ENCODE measurements at regions not wholly inside any gene's neighbourhood (a gene's known extent, or its start where the extent isn't known, plus 50 kb on each side); places are given as distances from the start of the nearest gene placed in this dataset.

GRCh38 chr6:119594907-119595306, 245.3 kb upstream of the MAN1A1 start:
- no peak for DNase-seq (ENCODE audit: low read depth)

- DNase-seq (ENCODE audit: low read depth): no peak
These were observed 241.7 kb upstream of the MAN1A1 start for GRCh38 chr6:119591235-119591634.

- no peak for DNase-seq (ENCODE audit: low read depth)
These were observed 240.5 kb upstream of the MAN1A1 start for GRCh38 chr6:119590066-119590465.

DNA sequence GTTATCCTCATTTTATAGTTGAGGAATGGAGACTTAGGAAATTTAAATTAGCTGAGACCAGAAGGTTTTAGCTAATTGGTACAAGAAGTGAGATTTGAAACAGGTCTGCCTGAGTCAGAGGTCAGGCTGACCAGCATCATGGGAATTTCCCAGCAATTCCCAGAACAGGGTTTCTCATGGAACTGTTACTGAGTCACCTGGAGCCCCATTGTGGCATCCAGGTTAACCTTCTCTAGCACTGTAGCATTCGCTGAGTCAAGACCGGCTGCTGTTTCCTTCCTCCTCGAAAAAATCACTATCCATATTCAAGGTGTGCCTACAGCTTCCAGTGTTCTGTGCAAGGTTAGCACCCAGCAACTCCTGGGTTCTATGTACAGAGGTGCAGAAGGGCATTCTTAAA, 238.0 kb upstream of the MAN1A1 start:
- DNase-seq (ENCODE audit: low read depth): no peak

- DNase-seq (ENCODE audit: low read depth): no peak
These were observed 236.8 kb upstream of the MAN1A1 start for GRCh38 chr6:119586250-119586882.

- no peak for DNase-seq (ENCODE audit: low read depth)
These were observed 234.5 kb upstream of the MAN1A1 start for GRCh38 chr6:119584088-119584487.

GRCh38 chr6:119581220-119581619, 231.7 kb upstream of the MAN1A1 start:
- DNase-seq (ENCODE audit: low read depth): no peak

- no peak for DNase-seq (ENCODE audit: low read depth)
These were observed 226.2 kb upstream of the MAN1A1 start for GRCh38 chr6:119575721-119576120.

- DNase-seq (ENCODE audit: low read depth): no peak
These were observed 219.0 kb upstream of the MAN1A1 start for GRCh38 chr6:119568580-119568979.

DNA sequence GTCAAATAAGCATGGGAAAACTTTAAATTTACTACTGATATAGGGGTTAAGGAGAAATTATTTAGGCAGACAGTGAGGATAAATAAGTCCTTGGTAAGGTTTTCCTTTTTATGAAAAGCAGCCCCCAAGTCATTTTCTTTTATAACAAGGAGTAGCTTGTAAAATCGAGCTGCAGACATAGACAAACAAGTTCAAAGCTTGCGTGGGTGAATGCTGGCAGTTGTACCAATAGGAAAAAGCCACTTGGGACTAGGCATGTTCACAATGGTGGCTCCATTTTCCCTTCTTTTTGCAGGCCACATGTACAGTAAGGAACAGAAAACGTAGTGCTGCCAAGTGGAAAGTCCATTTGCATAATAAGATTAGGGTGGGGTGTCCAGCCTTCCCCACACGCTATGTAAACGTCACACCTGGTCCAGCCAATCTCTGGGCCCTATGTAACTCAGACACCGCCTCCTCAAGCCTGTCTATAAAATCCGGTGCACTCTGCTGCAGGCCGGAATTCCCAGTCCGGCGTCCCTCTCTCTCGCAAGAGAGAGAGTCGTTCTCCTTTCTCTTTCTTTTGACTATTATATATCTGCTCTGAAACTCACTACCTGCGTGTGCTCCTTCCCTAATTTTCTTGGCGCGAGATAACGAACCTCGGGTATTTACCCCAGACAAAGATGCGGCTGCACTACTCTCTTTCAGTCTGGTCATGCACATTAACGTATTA, 217.1 kb upstream of the MAN1A1 start:
- no peak for DNase-seq (ENCODE audit: low read depth)

GRCh38 chr6:119565893-119566292, 216.3 kb upstream of the MAN1A1 start:
- DNase-seq (ENCODE audit: low read depth): no peak

GRCh38 chr6:119562168-119562567, 212.6 kb upstream of the MAN1A1 start:
- no peak for DNase-seq (ENCODE audit: low read depth)

- DNase-seq (ENCODE audit: low read depth): no peak
These were observed 210.0 kb upstream of the MAN1A1 start for GRCh38 chr6:119559586-119559985.

DNA sequence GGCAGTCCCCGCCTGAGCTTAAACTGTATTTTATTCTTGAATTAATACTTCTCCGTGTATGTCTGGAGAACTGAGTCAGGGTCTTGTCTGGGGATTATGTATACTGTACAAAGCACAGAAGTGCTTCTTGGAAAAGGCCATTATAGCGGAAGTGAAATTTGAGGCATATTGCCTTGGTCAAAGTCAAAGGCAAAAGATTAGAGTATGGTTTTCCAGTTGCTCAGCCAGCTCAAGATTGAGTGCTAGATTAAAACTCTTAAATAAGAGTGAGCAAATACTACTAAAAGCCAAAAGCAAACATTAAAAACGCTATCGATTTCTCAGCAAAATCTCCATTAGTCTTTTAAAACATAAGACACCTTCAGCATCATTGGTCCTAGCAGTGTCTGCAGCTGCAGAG, 207.7 kb upstream of the MAN1A1 start:
- no peak for DNase-seq (ENCODE audit: low read depth)

DNA sequence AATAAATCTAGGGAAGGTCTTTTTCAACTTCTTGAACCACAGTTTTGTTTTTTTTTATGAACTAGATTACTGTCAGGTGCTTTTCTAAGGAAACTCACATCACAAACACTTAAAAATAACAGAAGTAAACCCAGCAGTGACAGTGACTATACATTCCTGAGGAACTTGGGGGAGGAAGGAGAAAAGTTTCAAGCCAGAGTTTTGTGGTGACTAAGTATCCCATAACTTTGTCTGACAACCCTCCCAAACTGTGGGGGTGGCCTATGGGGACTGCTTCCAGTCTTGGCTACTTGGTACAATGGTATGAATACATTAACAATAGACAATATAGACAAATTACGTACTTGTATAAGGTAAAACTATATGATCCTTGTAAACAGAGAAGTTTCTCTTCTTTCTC, 202.5 kb upstream of the MAN1A1 start:
- DNase-seq (ENCODE audit: low read depth): no peak

GRCh38 chr6:119547024-119547423, 197.5 kb upstream of the MAN1A1 start:
- no peak for DNase-seq (ENCODE audit: low read depth)

GRCh38 chr6:119545245-119545644, 195.7 kb upstream of the MAN1A1 start:
- DNase-seq (ENCODE audit: low read depth): no peak

DNA sequence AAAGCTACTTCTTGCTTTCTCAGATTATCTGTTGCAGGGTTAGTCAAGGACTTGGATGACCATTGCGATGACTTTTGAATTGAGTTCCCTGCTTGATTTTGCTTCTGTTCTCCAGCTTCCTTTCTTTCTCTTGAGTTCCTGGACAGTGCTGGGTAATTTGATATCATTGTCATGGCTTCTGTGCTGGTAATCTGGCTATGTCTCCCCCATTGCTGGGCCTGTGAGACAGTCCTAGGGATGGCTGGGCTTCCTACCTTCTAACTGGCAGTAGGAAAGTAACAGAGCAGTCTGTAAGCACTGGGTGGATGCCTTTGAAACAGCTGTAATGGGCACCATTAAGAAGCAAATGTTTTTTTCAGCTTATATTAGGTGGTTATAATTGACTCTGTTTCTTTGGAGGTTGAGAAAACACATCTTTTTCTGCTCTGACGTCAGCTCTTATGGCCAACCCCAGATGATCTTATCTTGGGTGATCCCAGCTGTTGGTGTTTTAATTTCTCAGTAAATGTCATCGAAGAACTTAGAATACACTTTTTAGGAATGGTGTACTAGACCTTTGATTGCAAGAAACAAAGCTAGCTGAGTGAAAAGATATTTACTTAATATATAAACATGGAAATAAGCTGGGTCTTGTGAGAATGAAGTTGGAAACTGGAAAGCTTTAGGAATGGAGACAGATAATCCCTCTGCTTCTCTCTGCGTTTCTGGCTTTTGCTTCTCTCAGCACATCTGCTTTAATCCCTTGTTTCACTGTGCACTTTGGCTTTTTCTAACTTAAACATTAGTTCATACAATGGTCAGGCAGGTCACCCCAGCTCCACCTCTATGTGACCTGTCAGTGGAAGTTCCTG, 195.0 kb upstream of the MAN1A1 start:
- DNase-seq (ENCODE audit: low read depth): no peak

- no peak for DNase-seq (ENCODE audit: low read depth)
These were observed 193.8 kb upstream of the MAN1A1 start for GRCh38 chr6:119543332-119543731.

DNA sequence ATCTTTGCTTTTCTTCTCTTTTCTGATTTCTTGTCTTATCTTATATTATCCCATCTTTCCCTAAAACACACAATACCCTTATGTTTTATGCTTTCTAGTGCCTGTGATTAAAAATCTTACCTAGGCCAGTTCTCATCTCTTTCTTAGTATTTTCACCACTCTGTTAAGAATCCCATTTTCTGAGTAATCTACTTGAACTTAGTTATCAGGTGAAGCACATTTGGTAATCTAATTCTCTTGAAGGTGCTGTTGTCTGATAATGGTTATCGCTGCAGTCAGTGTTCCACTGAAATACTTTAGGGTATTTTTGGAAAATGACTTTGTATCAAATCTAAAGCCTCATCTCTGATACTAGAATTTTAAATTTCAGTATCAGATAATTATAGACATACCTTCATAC, 192.5 kb upstream of the MAN1A1 start:
- DNase-seq (ENCODE audit: low read depth): no peak

- DNase-seq (ENCODE audit: low read depth): no peak
These were observed 191.8 kb upstream of the MAN1A1 start for GRCh38 chr6:119541132-119541905.

DNA sequence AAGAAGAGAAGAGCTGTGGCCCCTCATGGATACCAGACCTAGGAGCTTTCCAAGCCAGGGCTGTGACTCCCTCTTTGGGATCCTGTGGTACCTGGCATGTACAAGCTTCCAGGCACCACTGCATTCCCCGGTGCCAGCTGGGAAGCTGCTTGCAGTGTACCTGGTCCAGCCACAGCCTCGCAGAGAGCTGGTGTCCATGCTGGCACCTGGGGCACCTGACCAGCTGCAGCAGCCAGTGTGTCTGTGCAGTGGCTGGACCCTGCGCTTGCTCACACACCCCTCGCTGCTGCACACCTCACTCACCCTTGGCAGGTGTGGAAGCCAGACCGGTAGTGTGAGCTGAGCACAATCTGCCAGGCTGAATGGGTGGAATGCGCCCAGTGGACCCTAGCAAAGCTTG, 190.9 kb upstream of the MAN1A1 start:
- DNase-seq (ENCODE audit: low read depth): no peak

Data from activated T-cell treated with anti-CD3 and anti-CD28 coated beads for 48 hours (primary cell).